ENCODE measurements at regions not wholly inside any gene's neighbourhood (a gene's known extent, or its start where the extent isn't known, plus 50 kb on each side); places are given as distances from the start of the nearest gene placed in this dataset.

DNA sequence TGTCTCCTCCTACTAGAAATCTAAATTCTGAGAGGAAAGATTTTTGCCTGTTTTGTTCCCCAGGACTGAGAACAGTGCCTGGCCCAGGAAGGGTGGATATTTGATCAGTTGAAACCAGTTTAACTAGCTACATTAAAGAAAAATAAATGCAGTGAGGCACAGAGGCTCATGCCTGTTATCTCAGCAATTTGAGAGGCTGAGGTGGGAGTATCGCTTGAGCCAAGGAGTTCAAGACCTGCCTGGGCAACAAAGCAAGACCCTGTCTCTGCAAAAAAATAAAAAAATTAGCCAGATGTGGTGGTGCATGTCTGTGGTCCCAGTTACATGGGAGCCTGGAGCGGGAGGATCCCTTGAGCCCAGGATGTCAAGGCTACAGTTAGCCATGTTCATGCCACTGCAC is 104.8 kb upstream of the CPEB4 start:
- H3K4me3 ChIP-seq (ENCODE audit: low read depth, low read length): no peak overlapping the region
- H3K36me3 ChIP-seq (ENCODE audit: control insufficient read depth, insufficient read depth, low read length): no peaks in the 10 kb centered on the region
- TF ChIP-seq, protein P1, sequence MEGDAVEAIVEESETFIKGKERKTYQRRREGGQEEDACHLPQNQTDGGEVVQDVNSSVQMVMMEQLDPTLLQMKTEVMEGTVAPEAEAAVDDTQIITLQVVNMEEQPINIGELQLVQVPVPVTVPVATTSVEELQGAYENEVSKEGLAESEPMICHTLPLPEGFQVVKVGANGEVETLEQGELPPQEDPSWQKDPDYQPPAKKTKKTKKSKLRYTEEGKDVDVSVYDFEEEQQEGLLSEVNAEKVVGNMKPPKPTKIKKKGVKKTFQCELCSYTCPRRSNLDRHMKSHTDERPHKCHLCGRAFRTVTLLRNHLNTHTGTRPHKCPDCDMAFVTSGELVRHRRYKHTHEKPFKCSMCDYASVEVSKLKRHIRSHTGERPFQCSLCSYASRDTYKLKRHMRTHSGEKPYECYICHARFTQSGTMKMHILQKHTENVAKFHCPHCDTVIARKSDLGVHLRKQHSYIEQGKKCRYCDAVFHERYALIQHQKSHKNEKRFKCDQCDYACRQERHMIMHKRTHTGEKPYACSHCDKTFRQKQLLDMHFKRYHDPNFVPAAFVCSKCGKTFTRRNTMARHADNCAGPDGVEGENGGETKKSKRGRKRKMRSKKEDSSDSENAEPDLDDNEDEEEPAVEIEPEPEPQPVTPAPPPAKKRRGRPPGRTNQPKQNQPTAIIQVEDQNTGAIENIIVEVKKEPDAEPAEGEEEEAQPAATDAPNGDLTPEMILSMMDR (IDR thresholded peaks at IDR 0.05; ENCODE audit: insufficient read depth, low read length, severe bottlenecking): no peak
- no peaks in the 10 kb centered on the region for H3K27me3 ChIP-seq (ENCODE audit: control insufficient read depth, insufficient read depth, low read length)
- DNase-seq (ENCODE audit: low read depth): no peak
- FAIRE-seq: no peak

DNA sequence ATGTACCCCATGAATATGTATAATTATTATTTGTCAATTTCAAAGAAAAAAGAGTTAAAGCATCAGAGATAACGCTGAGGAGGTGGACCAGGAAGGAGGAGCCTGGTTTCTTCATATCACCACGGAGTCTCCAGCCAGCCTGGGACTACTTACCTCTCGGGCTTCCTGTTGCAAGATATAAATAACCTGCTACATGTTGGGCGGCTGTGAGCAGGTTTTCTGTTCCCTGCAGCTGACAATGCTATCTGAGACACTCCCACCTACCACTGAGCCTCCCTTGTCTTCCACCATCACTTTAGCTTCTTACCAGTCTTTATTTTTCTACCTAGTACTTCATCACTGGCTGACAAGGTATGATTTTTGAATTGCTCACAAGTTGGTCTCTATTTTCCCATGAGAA is 102.7 kb upstream of the CPEB4 start:
- FAIRE-seq: no peak
- TF ChIP-seq, protein P1 (IDR thresholded peaks at IDR 0.05; ENCODE audit: insufficient read depth, low read length, severe bottlenecking): no peak
- Histone ChIP-seq H3K4me3 (ENCODE audit: low read depth, low read length) (no peak overlapping the region), H3K36me3 (ENCODE audit: control insufficient read depth, insufficient read depth, low read length) (no peaks in the 10 kb centered on the region), H3K27me3 (ENCODE audit: control insufficient read depth, insufficient read depth, low read length) (no peaks in the 10 kb centered on the region)
- DNase-seq (ENCODE audit: low read depth): no peak

DNA sequence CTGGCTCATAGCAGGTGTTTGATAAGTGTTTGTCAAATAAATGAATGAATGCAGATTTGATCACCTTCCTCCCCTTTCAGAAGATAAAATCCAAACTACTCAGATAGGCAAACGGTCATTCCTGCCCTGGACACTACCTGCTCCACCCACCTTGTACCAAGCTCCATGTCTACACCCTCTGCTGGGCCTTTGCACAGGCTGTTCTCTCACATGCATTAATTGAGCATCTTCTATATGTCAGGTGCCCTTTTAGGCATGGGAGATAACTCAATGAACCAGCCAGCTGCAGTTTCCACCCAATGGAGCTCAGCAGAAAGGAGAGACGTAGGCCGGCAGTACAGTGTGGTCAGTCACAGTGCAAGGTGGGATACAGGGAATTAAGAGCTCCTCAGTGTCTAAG is 102.3 kb upstream of the CPEB4 start:
- TF ChIP-seq, protein P1 (IDR thresholded peaks at IDR 0.05; ENCODE audit: insufficient read depth, low read length, severe bottlenecking): no peak
- no peak for FAIRE-seq
- no peak for DNase-seq (ENCODE audit: low read depth)
- no peak overlapping the region for H3K4me3 ChIP-seq (ENCODE audit: low read depth, low read length)
- H3K36me3 ChIP-seq (ENCODE audit: control insufficient read depth, insufficient read depth, low read length): no peaks in the 10 kb centered on the region
- H3K27me3 ChIP-seq (ENCODE audit: control insufficient read depth, insufficient read depth, low read length): no peaks in the 10 kb centered on the region

DNA sequence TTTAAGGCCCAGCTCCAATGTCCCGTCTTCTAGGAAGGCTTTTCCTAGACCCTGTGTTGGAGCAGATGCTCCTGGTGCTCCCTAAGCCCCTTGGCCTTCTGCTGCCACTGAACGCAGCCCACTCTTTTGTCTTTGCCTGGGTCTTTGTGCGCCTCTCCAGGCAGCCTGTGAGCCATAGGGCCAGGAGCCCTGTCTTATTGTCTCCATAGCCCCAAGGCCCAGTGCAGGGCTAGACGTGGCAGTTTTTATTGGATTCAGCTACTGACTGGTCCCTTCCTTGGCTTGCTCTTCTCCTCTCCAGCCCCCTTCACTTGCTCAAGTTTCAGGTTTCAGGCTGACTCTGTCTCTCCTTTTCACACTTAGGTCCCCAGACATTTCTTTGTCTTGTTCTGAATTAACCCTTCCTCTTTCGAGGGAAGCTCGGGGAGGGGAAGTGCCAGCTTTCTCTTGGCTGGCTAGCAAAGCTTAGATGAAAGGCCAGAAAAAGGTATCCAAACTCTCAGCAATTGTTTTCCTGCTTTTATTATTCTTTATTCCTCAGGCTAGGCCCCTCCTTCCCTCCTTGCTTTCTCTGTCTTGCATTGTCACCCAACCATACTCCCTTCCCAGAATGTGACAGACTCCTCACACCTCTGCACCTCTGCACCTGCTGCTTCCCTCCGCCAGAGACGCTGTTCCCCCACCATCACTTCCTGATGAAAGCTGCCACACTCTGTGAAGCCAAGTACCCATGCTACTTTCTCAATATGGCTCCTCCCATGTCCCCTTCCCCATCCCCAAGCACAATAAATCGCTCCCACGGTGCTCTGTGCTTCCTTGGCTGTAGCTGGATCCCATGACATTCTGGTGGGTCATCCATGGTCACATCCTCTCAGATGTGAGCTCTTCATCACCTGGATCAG is 101.6 kb upstream of the CPEB4 start:
- DNase-seq (ENCODE audit: low read depth) (no peak), FAIRE-seq (no peak)
- H3K36me3 ChIP-seq (ENCODE audit: control insufficient read depth, insufficient read depth, low read length): no peaks in the 10 kb centered on the region

DNA sequence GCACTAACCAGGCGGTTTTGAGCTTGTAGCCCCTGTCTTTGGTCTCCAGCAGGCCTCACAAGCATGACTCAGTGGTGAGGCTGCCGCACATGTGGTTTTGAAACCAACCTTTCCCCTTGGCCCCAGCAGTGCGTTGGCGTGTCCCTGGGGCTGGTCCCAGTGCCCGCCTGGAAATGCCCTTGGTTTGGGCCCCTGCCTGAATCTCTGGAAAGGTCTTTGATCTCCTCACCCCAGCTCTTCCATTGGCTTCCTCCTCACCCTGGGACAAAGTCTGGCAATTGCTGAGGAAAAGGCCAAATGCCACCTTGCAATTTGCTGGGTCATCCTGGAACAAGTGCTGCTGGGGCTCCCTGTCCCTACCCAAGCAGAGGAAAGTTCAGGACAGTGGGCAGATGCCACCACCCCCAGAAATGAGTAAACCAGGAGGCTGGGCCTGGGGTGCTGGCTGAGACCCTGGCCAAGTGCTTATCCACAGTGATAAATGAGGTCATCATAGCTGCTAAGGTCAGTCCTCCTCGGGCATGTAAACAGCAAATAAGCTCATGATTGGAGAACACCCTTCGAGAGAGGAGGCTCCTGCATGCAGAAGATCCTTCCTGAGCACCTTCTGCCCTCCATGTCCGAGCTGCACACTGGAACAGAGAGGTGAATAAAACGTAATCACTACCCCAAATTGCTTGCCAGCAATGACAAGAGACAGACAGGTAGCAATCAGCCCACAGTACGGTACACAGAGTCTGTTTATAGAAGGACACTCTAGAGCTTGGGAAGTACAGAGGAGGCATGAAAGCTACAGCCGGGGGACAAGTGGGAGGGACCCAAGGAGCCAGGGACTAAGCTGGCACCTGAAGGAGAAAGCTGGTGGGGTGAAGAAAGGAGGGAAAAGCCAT is 98.9 kb upstream of the CPEB4 start:
- no peaks in the 10 kb centered on the region for H3K36me3 ChIP-seq (ENCODE audit: control insufficient read depth, insufficient read depth, low read length)
- H3K4me3 ChIP-seq (ENCODE audit: low read depth, low read length): no peak overlapping the region
- TF ChIP-seq, protein P1 (IDR thresholded peaks at IDR 0.05; ENCODE audit: insufficient read depth, low read length, severe bottlenecking): no peak
- H3K27me3 ChIP-seq (ENCODE audit: control insufficient read depth, insufficient read depth, low read length): no peaks in the 10 kb centered on the region
- FAIRE-seq: no peak
- peak; percentile 64 for DNase-seq (ENCODE audit: low read depth)

More for the DNA sequence above, 101.6 kb upstream of the CPEB4 start:
- TF ChIP-seq, protein P1 (IDR thresholded peaks at IDR 0.05; ENCODE audit: insufficient read depth, low read length, severe bottlenecking): no peak
- H3K4me3 ChIP-seq (ENCODE audit: low read depth, low read length): no peak overlapping the region
- H3K27me3 ChIP-seq (ENCODE audit: control insufficient read depth, insufficient read depth, low read length): no peaks in the 10 kb centered on the region
